Natural killer cell (primary cell): ENCODE measurements at regions not wholly inside any gene's neighbourhood (a gene's known extent, or its start where the extent isn't known, plus 50 kb on each side); places are given as distances from the start of the nearest gene placed in this dataset.

ENCODE experiments used
- ATAC-seq, 3 donors: fragments of 150-1000 bp in 2 of 3; fragments of 200-7000 bp in 1 of 3; cut with Tn5 transposase; 1 replicate in 1 of 3; 2 replicates in 2 of 3; pipeline ENCODE4 v1.10.0; 2021; ENCODE audit warnings: mild to moderate bottlenecking in 2 of 3, moderate library complexity in 2 of 3
- DNase-seq, 2 donors: peaks; one replicate each; pipeline versions ENCODE4 v3.0.0 to v3.0.0-alpha.2; 2013 to 2021; ENCODE audit warnings: mixed read lengths in 1 of 2
- H3K27ac ChIP-seq: one replicate; pipeline ENCODE4 v1.5.1; 2013; ENCODE audit warnings: mild to moderate bottlenecking, low read length
- H3K27me3 ChIP-seq: one replicate; pipeline ENCODE4 v1.6.1; 2013; ENCODE audit warnings: low read length; ENCODE audit not compliant: control insufficient read depth, insufficient read depth
- H3K36me3 ChIP-seq: one replicate; pipeline ENCODE4 v1.6.1; 2013; ENCODE audit warnings: low read length; ENCODE audit not compliant: control insufficient read depth, insufficient read depth
- H3K4me1 ChIP-seq: one replicate; pipeline ENCODE4 v1.6.1; 2013; ENCODE audit warnings: low read length; ENCODE audit not compliant: control insufficient read depth, insufficient read depth
- H3K4me3 ChIP-seq: one replicate; pipeline ENCODE4 v1.5.1; 2013; ENCODE audit warnings: low read length
- H3K9me3 ChIP-seq: one replicate; pipeline ENCODE4 v1.6.1; 2013; ENCODE audit warnings: low read length; ENCODE audit not compliant: control insufficient read depth, insufficient read depth
- H3K27ac Mint-ChIP-seq, 2 donors: one replicate each; pipeline ENCODE4 v1.8.0; 2022; ENCODE audit warnings: mild to moderate bottlenecking in 2 of 2, mixed read lengths in 2 of 2, moderate library complexity in 1 of 2
- H3K27me3 Mint-ChIP-seq, 2 donors: one replicate each; pipeline ENCODE4 v1.8.0; 2022; ENCODE audit warnings: low read depth in 2 of 2, mixed read lengths in 2 of 2
- H3K36me3 Mint-ChIP-seq: one replicate; pipeline ENCODE4 v1.8.0; 2022; ENCODE audit warnings: mixed read lengths
- H3K4me1 Mint-ChIP-seq, 2 donors: one replicate each; pipeline ENCODE4 v1.8.0; 2022; ENCODE audit warnings: mixed read lengths in 2 of 2
- H3K4me3 Mint-ChIP-seq: one replicate; pipeline ENCODE4 v1.8.0; 2022; ENCODE audit warnings: mild to moderate bottlenecking, moderate library complexity, mixed read lengths
- H3K9me3 Mint-ChIP-seq, 2 donors: one replicate each; pipeline ENCODE4 v1.8.0; 2022; ENCODE audit warnings: mixed read lengths in 2 of 2
- CTCF ChIP-seq: fragments of 200-600 bp; IDR thresholded peaks from one replicate; pipeline ENCODE4 v1.8.0; 2022; ENCODE audit warnings: antibody characterized with exemption
- WGBS: methylation state at CpG from one replicate; pipeline ENCODE4 v1.1.7; 2013; ENCODE audit warnings: missing lambda C conversion rate; ENCODE audit not compliant: insufficient coverage; 5-methylcytosine and 5-hydroxymethylcytosine counted together
- intact Hi-C: fragments of 100-400 bp; cut with micrococcal nuclease; formaldehyde crosslinking; loops from one replicate; pipeline ENCODE4 v1.14.2; 2022

DNA sequence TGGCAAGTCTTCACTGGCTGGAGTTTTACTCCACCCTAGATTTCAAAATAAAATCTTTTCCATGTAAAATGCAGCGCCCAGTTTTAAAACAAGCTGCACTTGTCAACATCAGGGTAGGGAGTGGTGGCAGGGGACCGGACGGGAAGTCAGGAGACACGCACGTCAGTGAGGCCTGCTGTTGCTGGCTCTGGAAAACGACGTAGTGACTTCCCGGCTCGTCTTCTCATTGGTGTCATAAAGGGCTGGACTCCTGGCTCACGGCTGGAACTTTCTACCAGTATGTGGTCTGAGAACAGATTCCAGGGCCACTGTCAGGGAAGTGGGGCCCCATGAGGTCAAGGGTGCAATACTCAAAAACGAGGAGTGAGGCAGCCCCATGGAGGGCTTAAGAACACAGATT is 64.2 kb upstream of the FOXN3 start:
- H3K27ac ChIP-seq, result no peak overlapping the region
- TF ChIP-seq CTCF, result no peak
- Mint-ChIP-seq H3K27me3 (no peaks in the 10 kb centered on the region), H3K27ac (no peak overlapping the region), H3K4me3 (no peak overlapping the region), H3K4me1 (peaks cover 39 to 50% of the 10 kb centered on the region in 2 donors), H3K9me3 (no peaks in the 10 kb centered on the region), H3K36me3 (no peaks in the 10 kb centered on the region)
- H3K9me3 ChIP-seq, result no peaks in the 10 kb centered on the region
- DNase-seq (no peak), ATAC-seq (no peak)
- H3K4me3 ChIP-seq, result no peak overlapping the region
- 94% methylated on average over 11 of the region's 11 CpGs for WGBS
- no peaks in the 10 kb centered on the region for H3K36me3 ChIP-seq
- H3K27me3 ChIP-seq, result no peaks in the 10 kb centered on the region
- H3K4me1 ChIP-seq, result peaks cover 21% of the 10 kb centered on the region
- intact Hi-C loops, result no loop called here

GRCh38 chr14:89480278-89480677 is 63.2 kb upstream of the FOXN3 start:
- Mint-ChIP-seq H3K36me3 (no peaks in the 10 kb centered on the region), H3K9me3 (no peaks in the 10 kb centered on the region), H3K4me3 (no peak overlapping the region), H3K27ac (peak overlapping the region in 1 of 2 donors; percentile 31), H3K27me3 (no peaks in the 10 kb centered on the region), H3K4me1 (peaks cover 39 to 43% of the 10 kb centered on the region in 2 donors)
- intact Hi-C loops, result no loop called here
- no peaks in the 10 kb centered on the region for H3K9me3 ChIP-seq
- no peak overlapping the region for H3K27ac ChIP-seq
- peak in 2 of 3 donors; percentile 43 to 76 for ATAC-seq
- H3K4me3 ChIP-seq, result no peak overlapping the region
- H3K4me1 ChIP-seq, result peaks cover 14% of the 10 kb centered on the region
- TF ChIP-seq CTCF, result no peak
- no peaks in the 10 kb centered on the region for H3K27me3 ChIP-seq
- H3K36me3 ChIP-seq, result no peaks in the 10 kb centered on the region
- no peak for DNase-seq
- 86% methylated on average over 6 of the region's 6 CpGs for WGBS

GRCh38 chr14:89479802-89480201 is 62.8 kb upstream of the FOXN3 start:
- H3K27ac Mint-ChIP-seq, result peak overlapping the region; percentile 31 to 40

More at GRCh38 chr14:89479802-89480201, 62.8 kb upstream of the FOXN3 start:
- H3K9me3 ChIP-seq, result no peaks in the 10 kb centered on the region
- no peaks in the 10 kb centered on the region for H3K36me3 ChIP-seq
- no peak overlapping the region for H3K27ac ChIP-seq
- no peaks in the 10 kb centered on the region for H3K27me3 Mint-ChIP-seq
- H3K4me3 Mint-ChIP-seq, result no peak overlapping the region
- no peak for TF ChIP-seq CTCF
- ATAC-seq, result no peak
- H3K36me3 Mint-ChIP-seq, result no peaks in the 10 kb centered on the region
- H3K4me1 ChIP-seq, result peaks cover 10% of the 10 kb centered on the region
- intact Hi-C loops, result no loop called here
- DNase-seq, result no peak
- peaks cover 40 to 41% of the 10 kb centered on the region in 2 donors for H3K4me1 Mint-ChIP-seq
- no peak overlapping the region for H3K4me3 ChIP-seq
- WGBS, result 96% methylated on average over 6 of the region's 6 CpGs
- no peaks in the 10 kb centered on the region for H3K27me3 ChIP-seq
- no peaks in the 10 kb centered on the region for H3K9me3 Mint-ChIP-seq
